HEK293T (cell line): ENCODE measurements at regions not wholly inside any gene's neighbourhood (a gene's known extent, or its start where the extent isn't known, plus 50 kb on each side); places are given as distances from the start of the nearest gene placed in this dataset.

Experiments used
- CTCF ChIA-PET: fragments of 350-600 bp; formaldehyde crosslinking; extraction: SDS; loops from one replicate; lab custom pipeline; 2021; ENCODE audit warnings: antibody characterized with exemption, inconsistent platforms; lab: Yijun Ruan, JAX
- POLR2A ChIA-PET: fragments of 350-600 bp; formaldehyde crosslinking; extraction: SDS; loops from one replicate; lab custom pipeline; 2020; ENCODE audit warnings: antibody characterized with exemption, inconsistent platforms; lab: Yijun Ruan, JAX
- DNase-seq: peaks from one replicate; pipeline ENCODE4 v3.0.0; 2012; ENCODE audit warnings: mixed read lengths; ENCODE audit errors: extremely low spot score
- ARNT ChIP-seq: fragments of 450-650 bp; IDR thresholded peaks from 2 replicates; pipeline ENCODE4 v1.6.1; 2017; ENCODE audit warnings: mild to moderate bottlenecking
- BHLHE40 ChIP-seq: fragments of 450-650 bp; IDR thresholded peaks from 2 replicates; pipeline ENCODE4 v1.6.1; 2016; ENCODE audit warnings: mild to moderate bottlenecking, moderate library complexity, borderline replicate concordance
- CTBP1 ChIP-seq: fragments of 450-650 bp; IDR thresholded peaks from 2 replicates; pipeline ENCODE4 v1.6.1; 2016; ENCODE audit warnings: borderline replicate concordance
- ELF4 ChIP-seq: fragments of 450-650 bp; IDR thresholded peaks from 2 replicates; pipeline ENCODE4 v1.6.1; 2017; ENCODE audit warnings: antibody characterized with exemption
- FOXA1 ChIP-seq: fragments of 450-650 bp; IDR thresholded peaks from 2 replicates; pipeline ENCODE4 v1.6.1; 2016; ENCODE audit warnings: mild to moderate bottlenecking
- FOXK2 ChIP-seq: fragments of 450-650 bp; IDR thresholded peaks from 2 replicates; pipeline ENCODE4 v1.6.1; 2016; ENCODE audit warnings: mild to moderate bottlenecking
- FOXM1 ChIP-seq: fragments of 450-650 bp; IDR thresholded peaks from 2 replicates; pipeline ENCODE4 v1.6.1; 2017; ENCODE audit warnings: mild to moderate bottlenecking, borderline replicate concordance
- HDGF ChIP-seq: fragments of 450-650 bp; IDR thresholded peaks from 2 replicates; pipeline ENCODE4 v1.6.1; 2017; ENCODE audit warnings: antibody characterized with exemption, borderline replicate concordance
- L3MBTL2 ChIP-seq: fragments of 450-650 bp; conservative IDR thresholded peaks from 2 replicates; pipeline ENCODE4 v1.6.1; 2016; ENCODE audit warnings: mild to moderate bottlenecking
- LEF1 ChIP-seq: fragments of 450-650 bp; IDR thresholded peaks from 2 replicates; pipeline ENCODE4 v1.6.1; 2017; ENCODE audit warnings: mild to moderate bottlenecking, borderline replicate concordance
- NFRKB ChIP-seq: fragments of 450-650 bp; IDR thresholded peaks from 2 replicates; pipeline ENCODE4 v1.6.1; 2016; ENCODE audit warnings: mild to moderate bottlenecking, moderate library complexity
- SP1 ChIP-seq: fragments of 450-650 bp; IDR thresholded peaks from 2 replicates; pipeline ENCODE4 v1.6.1; 2017
- SUZ12 ChIP-seq: fragments of 450-650 bp; IDR thresholded peaks from 2 replicates; pipeline ENCODE4 v1.6.1; 2016; ENCODE audit warnings: mild to moderate bottlenecking
- TARDBP ChIP-seq: fragments of 450-650 bp; IDR thresholded peaks from 2 replicates; pipeline ENCODE4 v1.6.1; 2016
- ZNF384 ChIP-seq: fragments of 450-650 bp; IDR thresholded peaks from 2 replicates; pipeline ENCODE4 v1.6.1; 2016
- TF ChIP-seq, protein P1 (sequence below): fragments of 450-650 bp; IDR thresholded peaks from 2 replicates; pipeline ENCODE4 v1.6.1; 2016

DNA sequence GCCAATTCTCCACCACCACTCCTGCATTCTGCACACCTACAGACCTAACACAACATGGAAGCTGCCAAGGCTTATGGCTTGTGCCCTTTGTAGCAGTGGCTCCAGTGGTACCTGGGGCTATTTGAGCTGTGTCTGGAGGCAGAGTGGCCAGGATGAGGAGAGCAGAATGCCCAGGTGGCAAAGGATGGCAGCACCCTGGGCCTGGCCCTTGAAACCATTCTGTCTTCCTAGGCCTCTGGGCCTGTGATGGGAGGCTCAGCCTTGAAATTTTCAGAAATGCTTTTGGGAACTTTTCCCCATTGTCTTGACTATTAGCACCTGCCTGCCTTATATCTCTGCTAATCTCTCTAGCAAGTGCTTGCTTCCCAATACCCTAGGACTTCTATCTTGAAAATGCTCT lies 241.7 kb downstream of the TMEM167A start:
- ChIA-PET CTCF (no interaction called here), POLR2A (no interaction called here)
- TF ChIP-seq FOXM1: no peak
- no peak for TF ChIP-seq ARNT
- no peak for TF ChIP-seq SP1
- no peak for TF ChIP-seq CTBP1
- no peak for TF ChIP-seq TARDBP
- no peak for TF ChIP-seq FOXK2
- no peak for TF ChIP-seq L3MBTL2
- no peak for TF ChIP-seq NFRKB
- TF ChIP-seq ZNF384: no peak
- TF ChIP-seq, protein P1, sequence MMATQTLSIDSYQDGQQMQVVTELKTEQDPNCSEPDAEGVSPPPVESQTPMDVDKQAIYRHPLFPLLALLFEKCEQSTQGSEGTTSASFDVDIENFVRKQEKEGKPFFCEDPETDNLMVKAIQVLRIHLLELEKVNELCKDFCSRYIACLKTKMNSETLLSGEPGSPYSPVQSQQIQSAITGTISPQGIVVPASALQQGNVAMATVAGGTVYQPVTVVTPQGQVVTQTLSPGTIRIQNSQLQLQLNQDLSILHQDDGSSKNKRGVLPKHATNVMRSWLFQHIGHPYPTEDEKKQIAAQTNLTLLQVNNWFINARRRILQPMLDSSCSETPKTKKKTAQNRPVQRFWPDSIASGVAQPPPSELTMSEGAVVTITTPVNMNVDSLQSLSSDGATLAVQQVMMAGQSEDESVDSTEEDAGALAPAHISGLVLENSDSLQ: no peak
- TF ChIP-seq ELF4: no peak
- no peak for DNase-seq

DNA sequence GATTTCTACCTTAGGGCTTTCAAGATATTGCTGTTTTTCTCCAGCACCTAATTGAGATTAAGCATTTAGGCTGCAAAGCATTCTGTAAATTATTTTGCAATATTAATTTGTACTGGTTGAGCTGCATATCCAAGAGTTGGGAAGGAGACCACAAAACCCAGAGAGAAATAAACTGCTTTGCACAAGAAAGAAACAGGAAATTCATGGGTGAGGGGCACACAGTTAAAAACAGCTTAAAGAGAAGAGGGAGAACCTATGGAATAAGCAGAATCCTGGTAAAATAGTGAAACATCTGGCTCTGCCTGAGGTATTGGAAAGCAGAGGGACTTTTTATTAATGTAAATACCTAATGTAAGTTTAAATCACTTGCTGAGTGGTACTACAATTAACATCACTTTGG lies 243.0 kb downstream of the TMEM167A start:
- DNase-seq: no peak
- POLR2A ChIA-PET: no interaction called here
- CTCF ChIA-PET: no interaction called here
- TF ChIP-seq CTBP1: no peak
- TF ChIP-seq ARNT: no peak
- no peak for TF ChIP-seq ELF4
- TF ChIP-seq FOXK2: no peak
- TF ChIP-seq FOXA1: no peak
- no peak for TF ChIP-seq TARDBP
- TF ChIP-seq LEF1: no peak
- TF ChIP-seq, protein P1: no peak
- TF ChIP-seq SUZ12: no peak
- TF ChIP-seq BHLHE40: no peak
- TF ChIP-seq FOXM1: no peak
- TF ChIP-seq SP1: no peak
- TF ChIP-seq ZNF384: no peak
- TF ChIP-seq HDGF: no peak
- TF ChIP-seq NFRKB: no peak
- no peak for TF ChIP-seq L3MBTL2

DNA sequence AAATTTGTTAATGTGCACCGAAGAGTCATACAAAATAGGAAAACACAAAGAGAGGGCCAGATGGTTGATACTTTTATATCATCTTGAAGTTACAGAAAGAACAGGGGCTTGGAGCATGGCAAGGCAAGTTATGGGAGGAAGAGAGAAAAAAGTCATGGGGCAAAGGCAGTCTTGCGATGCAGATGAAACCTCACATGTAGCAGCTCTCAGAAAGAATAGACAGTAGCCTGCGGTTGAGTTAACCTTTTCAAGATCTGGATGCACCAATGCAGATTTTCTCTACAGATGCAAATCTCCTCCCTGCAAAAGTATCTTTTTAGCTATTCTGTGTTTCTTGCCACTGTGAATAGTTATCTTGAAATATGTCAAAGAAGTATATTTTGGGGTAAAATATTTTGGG lies 243.9 kb downstream of the TMEM167A start:
- CTCF ChIA-PET: no interaction called here
- TF ChIP-seq FOXA1 (no peak), ZNF384 (no peak), L3MBTL2 (no peak)
- POLR2A ChIA-PET: no interaction called here

DNA sequence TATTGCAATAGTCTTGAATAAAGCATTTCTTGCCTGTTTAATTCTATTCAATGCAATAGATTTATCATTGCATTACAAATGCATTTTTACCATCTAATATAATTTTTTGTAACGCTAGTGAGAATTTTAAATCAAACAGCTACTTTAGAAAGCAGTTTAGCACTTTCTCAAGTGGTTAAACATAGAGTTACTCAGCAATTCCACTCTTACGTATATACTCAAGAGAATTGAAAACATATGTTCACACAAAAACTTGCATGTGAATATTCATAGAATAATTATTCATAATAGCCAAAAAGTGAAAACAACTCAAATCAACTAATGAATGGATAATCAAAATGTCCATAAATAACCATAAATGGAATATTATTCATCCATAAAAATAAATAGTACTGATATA lies 244.7 kb downstream of the TMEM167A start:
- ChIA-PET POLR2A (no interaction called here), CTCF (no interaction called here)
- DNase-seq: no peak
- TF ChIP-seq SUZ12 (no peak), ELF4 (no peak), LEF1 (no peak), HDGF (no peak), L3MBTL2 (no peak), FOXK2 (no peak), FOXA1 (no peak), FOXM1 (no peak), BHLHE40 (no peak), ZNF384 (no peak), TARDBP (no peak), ARNT (no peak), NFRKB (no peak), SP1 (no peak), CTBP1 (no peak)
- TF ChIP-seq, protein P1: no peak

More for the DNA sequence above, 243.9 kb downstream of the TMEM167A start:
- DNase-seq: no peak

DNA sequence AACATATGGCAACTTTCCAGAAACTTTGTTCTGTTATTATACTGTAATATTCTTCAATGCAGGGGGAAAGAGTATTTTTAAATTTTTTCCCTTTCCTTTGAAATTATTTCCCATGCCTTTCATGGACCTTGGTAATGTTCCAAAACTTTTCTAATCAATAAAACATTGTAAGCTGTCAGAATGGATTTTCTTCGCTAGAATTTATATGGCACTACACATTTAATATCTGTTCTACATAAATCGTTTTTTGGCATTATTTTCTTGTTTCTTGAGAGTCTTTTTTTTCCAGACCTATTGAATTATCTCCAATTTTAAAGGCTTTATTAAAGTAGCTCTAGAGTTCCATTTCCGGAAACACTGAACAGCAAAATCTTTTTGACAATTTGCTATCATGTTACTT lies 249.0 kb downstream of the TMEM167A start:
- no peak for DNase-seq
- ChIA-PET POLR2A (no interaction called here), CTCF (no interaction called here)
- TF ChIP-seq HDGF: no peak
- TF ChIP-seq, protein P1: no peak
- TF ChIP-seq ARNT: no peak
- TF ChIP-seq BHLHE40: no peak
- TF ChIP-seq CTBP1: no peak
- TF ChIP-seq NFRKB: no peak
- TF ChIP-seq LEF1: no peak
- TF ChIP-seq SP1: no peak
- TF ChIP-seq SUZ12: no peak
- no peak for TF ChIP-seq TARDBP
- no peak for TF ChIP-seq L3MBTL2
- no peak for TF ChIP-seq FOXK2
- no peak for TF ChIP-seq FOXM1
- no peak for TF ChIP-seq ELF4
- no peak for TF ChIP-seq FOXA1
- no peak for TF ChIP-seq ZNF384

DNA sequence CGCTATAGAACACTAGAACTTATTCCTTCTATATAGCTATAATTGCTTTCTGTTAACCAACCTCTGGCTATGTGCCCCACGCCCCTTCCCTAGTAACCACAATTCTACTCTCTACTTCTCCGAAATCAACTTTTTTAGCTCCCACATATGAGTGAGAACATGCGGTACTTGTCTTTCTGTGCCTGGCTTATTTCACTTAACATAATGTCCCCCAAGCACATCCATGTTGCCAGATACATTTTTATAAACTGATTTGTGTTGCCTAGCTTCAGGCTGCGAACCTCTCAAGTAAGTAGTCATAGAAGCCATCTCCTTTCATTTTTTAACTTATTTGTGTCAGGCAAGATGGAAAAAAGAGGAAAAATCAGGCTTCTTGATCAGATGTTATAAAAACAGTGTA lies 249.5 kb downstream of the TMEM167A start:
- no peak for DNase-seq
- TF ChIP-seq BHLHE40 (no peak), FOXK2 (no peak), FOXM1 (no peak)
- CTCF ChIA-PET: interaction anchor here (0.6 kb wide), 1 partner anchor 133 kb away, joined by 4 read pairs; no protein-coding TSS in a partner anchor
- POLR2A ChIA-PET: no interaction called here

DNA sequence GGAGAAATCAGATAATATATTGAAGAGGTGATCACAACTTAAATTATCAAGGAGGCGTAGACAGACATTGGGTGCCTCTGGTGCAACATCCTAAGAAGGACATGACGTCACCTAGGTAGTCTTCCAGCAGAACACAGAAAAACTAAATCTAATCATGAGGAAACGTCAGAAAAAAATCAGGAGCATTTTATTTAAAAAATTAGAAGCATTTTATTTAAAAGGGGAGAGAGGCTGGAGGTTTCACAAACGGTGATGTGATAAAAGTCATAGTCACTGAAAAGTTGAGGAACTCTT lies 254.6 kb downstream of the TMEM167A start:
- TF ChIP-seq L3MBTL2 (no peak), FOXM1 (no peak), NFRKB (no peak), BHLHE40 (no peak), ARNT (no peak)
- POLR2A ChIA-PET: no interaction called here
- CTCF ChIA-PET: no interaction called here
- DNase-seq: no peak
